Testis (tissue), 2 donors: ENCODE measurements at regions not wholly inside any gene's neighbourhood (a gene's known extent, or its start where the extent isn't known, plus 50 kb on each side); places are given as distances from the start of the nearest gene placed in this dataset.

ENCODE experiments used
- DNase-seq: peaks from one replicate; pipeline ENCODE4 v3.0.0-alpha.2; 2019
- H3K27ac ChIP-seq, 2 donors: fragments of 200-600 bp; sonication (generic); one replicate each; pipeline ENCODE4 v1.5.1; 2019
- H3K27me3 ChIP-seq: fragments of 200-600 bp; sonication (generic); one replicate; pipeline ENCODE4 v1.5.1; 2019
- H3K36me3 ChIP-seq: fragments of 200-600 bp; sonication (generic); one replicate; pipeline ENCODE4 v1.5.1; 2017; ENCODE audit warnings: low read depth; ENCODE audit errors: missing control alignments
- H3K4me1 ChIP-seq: fragments of 200-600 bp; sonication (generic); one replicate; pipeline ENCODE4 v1.5.1; 2019
- H3K4me3 ChIP-seq, 2 donors: fragments of 200-600 bp; sonication (generic); one replicate each; pipeline ENCODE4 v1.5.1; 2017 to 2019
- H3K9me3 ChIP-seq: fragments of 200-600 bp; sonication (generic); one replicate; pipeline ENCODE4 v1.5.1; 2017
- POLR2A ChIP-seq: fragments of 450-650 bp; IDR thresholded peaks from one replicate; pipeline ENCODE4 v1.6.1; 2017; ENCODE audit warnings: antibody characterized with exemption, mild to moderate bottlenecking, moderate library complexity
- WGBS, 2 donors: methylation state at CpG; one replicate each; pipeline ENCODE4 v1.1.5; 2018; 5-methylcytosine and 5-hydroxymethylcytosine counted together
- intact Hi-C: fragments of 100-400 bp; cut with DNase I; formaldehyde crosslinking; loops from one replicate; pipeline ENCODE4 v1.15.1; 2023; ENCODE audit warnings: low total_unique reads
- TF ChIP-seq, protein P1 (sequence below), 3 experiments: fragments of 450-650 bp in 2 of 3; fragments of 200-600 bp in 1 of 3; sonication (generic) in 1 of 3; IDR thresholded peaks; one replicate each; pipeline ENCODE4 v1.5.1; 2016 to 2019; ENCODE audit warnings: antibody characterized with exemption in 3 of 3, mild to moderate bottlenecking in 2 of 3, moderate library complexity in 1 of 3

DNA sequence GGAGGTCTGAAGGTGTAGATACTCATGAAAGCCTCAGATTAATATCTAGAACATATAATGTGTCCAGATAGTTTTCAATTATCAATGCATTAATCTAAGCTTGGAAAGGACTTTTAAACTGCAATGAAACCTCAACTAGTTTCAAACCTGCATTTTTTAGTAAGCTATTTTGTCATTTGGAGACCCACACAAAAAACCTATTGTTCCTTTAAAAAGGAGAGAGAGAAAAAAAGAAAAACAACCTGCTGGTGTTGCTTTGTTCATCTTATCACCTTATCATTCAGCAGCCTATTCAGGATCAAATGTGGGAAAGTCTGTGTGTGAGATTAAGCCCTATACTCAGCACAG is 215.7 kb upstream of the PLEKHG7 start:
- no peaks in the 10 kb centered on the region for H3K36me3 ChIP-seq
- H3K4me3 ChIP-seq = no peak overlapping the region
- H3K27ac ChIP-seq = no peak overlapping the region
- intact Hi-C loops = no loop called here
- no peaks in the 10 kb centered on the region for H3K4me1 ChIP-seq
- DNase-seq = no peak
- H3K9me3 ChIP-seq = no peaks in the 10 kb centered on the region
- no peaks in the 10 kb centered on the region for H3K27me3 ChIP-seq
- no peak for TF ChIP-seq POLR2A
- TF ChIP-seq, protein P1, sequence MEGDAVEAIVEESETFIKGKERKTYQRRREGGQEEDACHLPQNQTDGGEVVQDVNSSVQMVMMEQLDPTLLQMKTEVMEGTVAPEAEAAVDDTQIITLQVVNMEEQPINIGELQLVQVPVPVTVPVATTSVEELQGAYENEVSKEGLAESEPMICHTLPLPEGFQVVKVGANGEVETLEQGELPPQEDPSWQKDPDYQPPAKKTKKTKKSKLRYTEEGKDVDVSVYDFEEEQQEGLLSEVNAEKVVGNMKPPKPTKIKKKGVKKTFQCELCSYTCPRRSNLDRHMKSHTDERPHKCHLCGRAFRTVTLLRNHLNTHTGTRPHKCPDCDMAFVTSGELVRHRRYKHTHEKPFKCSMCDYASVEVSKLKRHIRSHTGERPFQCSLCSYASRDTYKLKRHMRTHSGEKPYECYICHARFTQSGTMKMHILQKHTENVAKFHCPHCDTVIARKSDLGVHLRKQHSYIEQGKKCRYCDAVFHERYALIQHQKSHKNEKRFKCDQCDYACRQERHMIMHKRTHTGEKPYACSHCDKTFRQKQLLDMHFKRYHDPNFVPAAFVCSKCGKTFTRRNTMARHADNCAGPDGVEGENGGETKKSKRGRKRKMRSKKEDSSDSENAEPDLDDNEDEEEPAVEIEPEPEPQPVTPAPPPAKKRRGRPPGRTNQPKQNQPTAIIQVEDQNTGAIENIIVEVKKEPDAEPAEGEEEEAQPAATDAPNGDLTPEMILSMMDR (IDR thresholded peaks at IDR 0.05) = no peak

DNA sequence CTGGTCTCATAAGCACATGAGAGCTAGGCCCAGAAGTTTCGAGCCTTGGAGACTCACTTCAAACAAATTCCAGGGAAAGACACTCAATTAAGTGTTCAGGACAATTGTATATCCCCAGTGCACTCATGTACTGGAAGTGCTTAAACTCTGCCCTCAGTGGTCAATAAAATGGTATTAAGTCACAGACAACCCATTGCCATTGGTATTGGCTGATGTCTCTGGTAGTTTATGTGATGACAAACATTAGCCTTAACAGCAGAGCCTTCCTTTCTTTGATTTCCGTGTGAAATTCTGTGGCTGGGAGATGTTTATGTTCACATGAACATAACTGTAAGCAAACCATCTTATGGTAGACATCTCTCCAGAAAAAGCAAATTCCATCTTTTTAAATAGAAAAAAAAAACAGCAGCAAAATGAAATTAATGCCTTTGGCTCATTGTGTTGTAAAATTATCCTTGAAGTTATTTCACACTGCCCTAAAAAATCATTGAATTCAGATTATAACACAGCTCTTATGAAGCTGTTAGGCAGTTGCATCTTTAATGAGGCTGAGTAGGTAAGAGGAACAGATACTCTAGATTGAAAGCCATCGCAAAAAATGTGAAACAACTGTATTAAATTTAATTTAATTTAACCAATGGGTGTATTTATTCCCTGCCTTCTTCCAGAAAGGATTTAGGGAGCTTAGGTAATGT is 216.2 kb upstream of the PLEKHG7 start:
- no peak for DNase-seq
- Histone ChIP-seq H3K36me3 (no peaks in the 10 kb centered on the region), H3K27ac (peak overlapping the region in 1 of 2 donors; percentile 72), H3K4me1 (no peaks in the 10 kb centered on the region), H3K4me3 (no peak overlapping the region), H3K27me3 (no peaks in the 10 kb centered on the region), H3K9me3 (no peaks in the 10 kb centered on the region)
- WGBS, 2 donors = 71 to 74% methylated on average over 3 of the region's 3 CpGs
- intact Hi-C loops = no loop called here
- TF ChIP-seq POLR2A = no peak
- TF ChIP-seq, protein P1 (IDR thresholded peaks at IDR 0.05) = no peak

DNA sequence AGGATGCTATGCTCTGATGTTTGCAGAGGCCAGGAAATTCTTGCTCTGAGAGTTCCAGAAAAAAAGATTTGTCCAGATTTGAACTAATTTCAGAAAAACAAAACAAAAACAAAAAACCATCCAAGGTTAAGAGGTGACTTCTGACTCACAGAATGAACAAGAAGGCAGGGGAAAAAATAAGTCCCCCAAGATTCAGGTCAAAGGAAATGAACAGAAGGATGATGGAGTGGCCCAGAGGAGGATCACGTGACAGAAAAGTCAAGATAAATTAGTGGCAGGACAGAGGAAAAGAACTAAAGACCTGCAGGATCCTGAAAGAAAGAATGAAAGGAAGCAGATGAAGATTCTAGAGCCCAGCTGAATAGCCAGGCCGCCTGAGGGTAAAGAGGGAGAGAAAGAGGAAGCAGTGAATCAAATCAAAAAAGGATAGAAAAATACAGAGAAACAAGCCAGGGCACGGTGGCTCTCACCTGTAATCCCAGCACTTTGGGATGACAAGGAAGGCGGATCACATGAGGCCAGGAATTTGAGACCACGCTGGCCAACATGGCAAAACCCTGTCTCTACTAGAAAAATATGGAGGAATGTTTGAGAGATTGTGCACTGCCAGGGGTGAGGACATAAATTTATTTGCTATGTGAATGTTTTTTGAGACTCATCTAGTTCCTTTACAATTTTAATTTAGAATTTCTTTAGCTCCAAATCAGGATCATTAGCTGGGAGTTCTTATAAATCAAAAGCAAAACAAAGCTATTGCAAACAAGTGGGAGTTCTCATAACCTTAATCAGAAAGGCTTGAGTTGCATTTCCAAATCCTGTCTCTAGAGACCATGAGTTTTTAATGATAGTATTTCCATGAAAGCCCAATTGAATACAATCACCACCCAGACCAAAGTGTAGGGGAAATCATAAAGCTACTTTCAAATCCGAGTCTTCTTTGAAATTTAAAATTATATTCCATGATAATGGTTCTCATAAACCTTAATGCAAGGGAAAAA is 217.1 kb upstream of the PLEKHG7 start:
- Histone ChIP-seq H3K27me3 (no peaks in the 10 kb centered on the region), H3K36me3 (no peaks in the 10 kb centered on the region), H3K4me1 (no peaks in the 10 kb centered on the region), H3K4me3 (no peak overlapping the region), H3K27ac (peak overlapping the region; percentile 68 to 72), H3K9me3 (no peaks in the 10 kb centered on the region)
- intact Hi-C loops = no loop called here
- WGBS, 2 donors = 58 to 61% methylated on average over 6 of the region's 6 CpGs
- DNase-seq = no peak
- TF ChIP-seq, protein P1 (IDR thresholded peaks at IDR 0.05) = no peak
- TF ChIP-seq POLR2A = no peak

DNA sequence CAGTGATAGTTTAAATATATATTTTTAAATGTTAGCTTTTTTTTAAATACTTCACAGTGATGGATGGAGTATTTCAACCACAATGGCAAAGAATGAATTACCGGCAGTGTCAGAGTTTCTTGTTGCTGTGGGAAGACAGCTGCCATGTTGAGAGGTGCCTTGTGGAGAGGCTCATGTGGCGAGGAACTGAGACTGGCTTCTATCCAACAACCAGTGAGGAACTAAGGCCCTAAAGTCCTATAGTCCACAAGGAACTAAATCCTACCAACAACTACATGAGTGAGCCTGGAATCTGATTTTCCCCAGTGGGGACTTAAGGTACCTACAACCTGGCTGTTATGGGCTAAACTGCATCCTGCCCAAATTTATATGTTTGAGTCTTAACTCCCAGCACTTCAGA is 220.2 kb upstream of the PLEKHG7 start:
- Histone ChIP-seq H3K4me3 (no peak overlapping the region), H3K9me3 (no peaks in the 10 kb centered on the region), H3K27ac (no peak overlapping the region), H3K36me3 (no peaks in the 10 kb centered on the region), H3K4me1 (no peaks in the 10 kb centered on the region), H3K27me3 (no peaks in the 10 kb centered on the region)
- TF ChIP-seq, protein P1 (IDR thresholded peaks at IDR 0.05) = no peak
- no peak for TF ChIP-seq POLR2A
- 87 to 93% methylated on average over 2 of the region's 2 CpGs for WGBS, 2 donors
- intact Hi-C loops = no loop called here
- no peak for DNase-seq
